GM12878 (cell line): ENCODE measurements at regions not wholly inside any gene's neighbourhood (a gene's known extent, or its start where the extent isn't known, plus 50 kb on each side); places are given as distances from the start of the nearest gene placed in this dataset.

Source experiments
- ATAC-seq: fragments of 200-7000 bp; cut with Tn5 transposase; 3 replicates; pipeline ENCODE4 v1.9.1; 2020; ENCODE audit warnings: mild to moderate bottlenecking, moderate library complexity
- BruUV-seq: library from RNA; stranded (reverse); fragments of 400-500 nt; replicated peaks from 2 replicates; lab custom pipeline; 2021; lab: Mats Ljungman, UMichigan
- CTCF ChIA-PET: fragments of 300-600 bp; sonication (Branson Sonifier 250); formaldehyde crosslinking; extraction: SDS; loops from one replicate; lab custom pipeline; 2021; ENCODE audit warnings: inconsistent platforms; lab: Yijun Ruan, JAX
- POLR2A ChIA-PET: fragments of 350-600 bp; formaldehyde crosslinking; extraction: SDS; loops from one replicate; lab custom pipeline; 2021; ENCODE audit warnings: inconsistent platforms; lab: Charles Lee
- RAD21 ChIA-PET: fragments of 300-600 bp; sonication (Branson Sonifier 250); formaldehyde crosslinking; loops from one replicate; lab custom pipeline; 2023; ENCODE audit warnings: antibody characterized with exemption; ENCODE audit not compliant: unreplicated experiment; lab: Charles Lee
- SMC1A ChIA-PET: fragments of 300-600 bp; sonication (Branson Sonifier 250); formaldehyde crosslinking; loops from one replicate; lab custom pipeline; 2023; ENCODE audit not compliant: unreplicated experiment, uncharacterized antibody; lab: Charles Lee
- DNase-seq: peaks from one replicate; pipeline ENCODE4 v3.0.0-alpha.2; 2011; ENCODE audit warnings: low read depth, low spot score
- FAIRE-seq: peaks from 3 replicates; lab custom pipeline; 2011; peaks lifted over from hg19 to GRCh38; lab: Jason Lieb, UNC
- H2AFZ ChIP-seq: 2 replicates; pipeline ENCODE4 v1.6.0; 2011; ENCODE audit warnings: low read depth, low read length, control low read depth; ENCODE audit not compliant: control insufficient read depth
- H3K27ac ChIP-seq: 2 replicates; pipeline ENCODE4 v1.5.1; 2011; ENCODE audit warnings: control low read depth; ENCODE audit not compliant: control insufficient read depth, insufficient read depth
- H3K27me3 ChIP-seq, 2 experiments: replicated peaks in 1 of 2; 2 replicates each; pipeline versions ENCODE4 v1.6.0 to v1.6.1; 2011; ENCODE audit warnings: low read length in 1 of 2; ENCODE audit not compliant: control insufficient read depth in 2 of 2, insufficient read depth in 2 of 2
- H3K36me3 ChIP-seq, 2 experiments: 2 replicates each; pipeline ENCODE4 v1.5.1; 2011; ENCODE audit warnings: low read length in 1 of 2; ENCODE audit not compliant: control insufficient read depth in 2 of 2, insufficient read depth in 2 of 2
- H3K4me1 ChIP-seq: 2 replicates; pipeline ENCODE4 v1.6.1; 2011; ENCODE audit warnings: mild to moderate bottlenecking, low read length, moderate library complexity, mixed read lengths; ENCODE audit not compliant: control insufficient read depth, insufficient read depth
- H3K4me2 ChIP-seq: 2 replicates; pipeline ENCODE4 v1.6.0; 2011; ENCODE audit warnings: control low read depth; ENCODE audit not compliant: control insufficient read depth, insufficient read depth
- H3K4me3 ChIP-seq: fragments of 200-600 bp; sonication (generic); 2 replicates; pipeline ENCODE4 v1.5.1; 2016
- H3K79me2 ChIP-seq: 2 replicates; pipeline ENCODE4 v1.6.0; 2011; ENCODE audit warnings: low read length; ENCODE audit not compliant: control insufficient read depth, insufficient read depth
- H3K9ac ChIP-seq: 2 replicates; pipeline ENCODE4 v1.8.0; 2011; ENCODE audit warnings: low read length, control low read depth, mixed read lengths; ENCODE audit not compliant: control insufficient read depth, insufficient read depth
- H3K9me3 ChIP-seq: replicated peaks from 3 replicates; pipeline ENCODE4 v1.5.1; 2011; ENCODE audit warnings: mild to moderate bottlenecking, low read length; ENCODE audit not compliant: control insufficient read depth, insufficient read depth
- H4K20me1 ChIP-seq: 2 replicates; pipeline ENCODE4 v1.6.0; 2011; ENCODE audit not compliant: control insufficient read depth, insufficient read depth
- BMI1 ChIP-seq: fragments of 450-650 bp; IDR thresholded peaks from 2 replicates; pipeline ENCODE4 v1.6.1; 2016; ENCODE audit warnings: mild to moderate bottlenecking, moderate library complexity, borderline replicate concordance
- CBX3 ChIP-seq: fragments of 200-600 bp; sonication (generic); IDR thresholded peaks from 2 replicates; pipeline ENCODE4 v1.6.1; 2016; ENCODE audit warnings: low read depth, borderline replicate concordance
- CHD2 ChIP-seq: IDR thresholded peaks from 2 replicates; pipeline ENCODE4 v1.6.1; 2011; ENCODE audit warnings: low read depth, low read length, improper control_type of control experiment, borderline replicate concordance
- ELK1 ChIP-seq: IDR thresholded peaks from 2 replicates; pipeline ENCODE4 v1.6.1; 2012; ENCODE audit warnings: low read depth, low read length, improper control_type of control experiment
- SMAD1 ChIP-seq: fragments of 450-650 bp; IDR thresholded peaks from 2 replicates; pipeline ENCODE4 v1.6.1; 2018; ENCODE audit warnings: mild to moderate bottlenecking, low read depth; ENCODE audit not compliant: partially characterized antibody
- SMAD5 ChIP-seq: IDR thresholded peaks from 2 replicates; pipeline ENCODE4 v1.6.1; 2016; ENCODE audit warnings: antibody characterized with exemption, low read depth
- SMARCA5 ChIP-seq: fragments of 450-650 bp; IDR thresholded peaks from 2 replicates; pipeline ENCODE4 v1.6.1; 2017; ENCODE audit warnings: mild to moderate bottlenecking
- SP1 ChIP-seq: IDR thresholded peaks from one replicate; pipeline ENCODE4 v1.6.1; 2011; ENCODE audit warnings: low read depth, low read length
- SPI1 ChIP-seq: IDR thresholded peaks from 2 replicates; pipeline ENCODE4 v1.6.1; 2011; ENCODE audit warnings: low read depth, mild to moderate bottlenecking, low read length, moderate library complexity, borderline replicate concordance; ENCODE audit not compliant: insufficient read depth
- STAT3 ChIP-seq: IDR thresholded peaks from 2 replicates; pipeline ENCODE4 v1.6.1; 2011; ENCODE audit warnings: low read depth, low read length, improper control_type of control experiment
- TAF1 ChIP-seq: IDR thresholded peaks from 2 replicates; pipeline ENCODE4 v1.6.1; 2011; ENCODE audit warnings: mild to moderate bottlenecking, low read depth, low read length, borderline replicate concordance
- TBL1XR1 ChIP-seq: IDR thresholded peaks from 2 replicates; pipeline ENCODE4 v1.6.1; 2012; ENCODE audit warnings: low read depth, low read length, improper control_type of control experiment
- ZSCAN29 ChIP-seq: fragments of 450-650 bp; IDR thresholded peaks from 2 replicates; pipeline ENCODE4 v1.6.1; 2017; ENCODE audit warnings: mild to moderate bottlenecking, moderate library complexity
- WGBS: methylation state at CpG from one replicate; pipeline ENCODE4 v1.1.6; 2016; ENCODE audit warnings: low lambda C conversion rate; ENCODE audit not compliant: insufficient replicate concordance, insufficient coverage; ENCODE audit errors: missing lambda C conversion rate; 5-methylcytosine and 5-hydroxymethylcytosine counted together
- in situ Hi-C: fragments of 300-500 bp; cut with MboI; formaldehyde crosslinking; loops from 9 replicates; pipeline ENCODE4 v1.14.3; 2018; ENCODE audit warnings: mixed read lengths
- intact Hi-C: fragments of 100-400 bp; cut with micrococcal nuclease; formaldehyde crosslinking; loops from one replicate; pipeline ENCODE4 v1.14.2; 2022; ENCODE audit not compliant: unreplicated experiment
- TF ChIP-seq, protein P1 (sequence below): fragments of 450-650 bp; IDR thresholded peaks from 2 replicates; pipeline ENCODE4 v1.6.1; 2017; ENCODE audit warnings: mild to moderate bottlenecking
- TF ChIP-seq, protein P2 (sequence below): fragments of 450-650 bp; IDR thresholded peaks from 2 replicates; pipeline ENCODE4 v1.6.1; 2016; ENCODE audit warnings: mild to moderate bottlenecking, moderate library complexity, borderline replicate concordance
- TF ChIP-seq, protein P3 (sequence below): fragments of 450-650 bp; IDR thresholded peaks from 2 replicates; pipeline ENCODE4 v1.6.1; 2016; ENCODE audit warnings: mild to moderate bottlenecking

DNA sequence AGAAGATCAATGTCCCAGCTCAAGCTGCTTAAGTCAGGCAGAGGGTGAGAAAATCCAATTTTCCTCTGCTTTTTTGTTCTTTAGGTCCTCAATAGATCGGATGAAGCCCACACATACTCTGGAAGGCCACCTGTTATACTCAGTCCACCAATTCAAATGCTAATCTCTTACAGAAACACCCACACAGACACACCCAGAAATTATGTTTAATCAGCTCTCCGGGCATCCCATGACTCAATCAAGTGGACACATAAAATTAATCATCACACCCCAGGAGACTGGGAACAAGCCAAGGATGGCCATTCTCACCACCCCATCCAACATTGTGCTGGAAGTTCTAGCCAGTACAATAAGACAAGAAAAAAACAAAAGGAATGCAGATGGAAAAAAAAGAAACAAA is 67.8 kb upstream of the SLC24A5 start:
- H3K4me3 ChIP-seq: no peak overlapping the region
- ChIA-PET CTCF (no interaction called here), SMC1A (no interaction called here), RAD21 (no interaction called here), POLR2A (no interaction called here)
- WGBS: 3% methylated on average over 2 of the region's 2 CpGs
- no peak overlapping the region for H2AFZ ChIP-seq
- intact Hi-C loops (no loop called here), in situ Hi-C loops (no loop called here)
- no peaks in the 10 kb centered on the region for H3K36me3 ChIP-seq
- H3K27ac ChIP-seq: no peak overlapping the region
- H4K20me1 ChIP-seq: no peaks in the 10 kb centered on the region
- no peaks in the 10 kb centered on the region for H3K9me3 ChIP-seq
- no peak overlapping the region for H3K4me2 ChIP-seq
- ATAC-seq (no peak), DNase-seq (no peak), FAIRE-seq (no peak)
- H3K27me3 ChIP-seq: no peaks in the 10 kb centered on the region
- BruUV-seq: no TSS peak
- no peaks in the 10 kb centered on the region for H3K79me2 ChIP-seq
- H3K9ac ChIP-seq: no peak overlapping the region
- H3K4me1 ChIP-seq: no peaks in the 10 kb centered on the region
- TF ChIP-seq TBL1XR1 (no peak), TAF1 (no peak), SP1 (no peak), ZSCAN29 (no peak), STAT3 (no peak), SMAD1 (no peak), SMAD5 (no peak), ELK1 (no peak), BMI1 (no peak), SMARCA5 (no peak), CHD2 (no peak), SPI1 (no peak), CBX3 (no peak)
- TF ChIP-seq, protein P1, sequence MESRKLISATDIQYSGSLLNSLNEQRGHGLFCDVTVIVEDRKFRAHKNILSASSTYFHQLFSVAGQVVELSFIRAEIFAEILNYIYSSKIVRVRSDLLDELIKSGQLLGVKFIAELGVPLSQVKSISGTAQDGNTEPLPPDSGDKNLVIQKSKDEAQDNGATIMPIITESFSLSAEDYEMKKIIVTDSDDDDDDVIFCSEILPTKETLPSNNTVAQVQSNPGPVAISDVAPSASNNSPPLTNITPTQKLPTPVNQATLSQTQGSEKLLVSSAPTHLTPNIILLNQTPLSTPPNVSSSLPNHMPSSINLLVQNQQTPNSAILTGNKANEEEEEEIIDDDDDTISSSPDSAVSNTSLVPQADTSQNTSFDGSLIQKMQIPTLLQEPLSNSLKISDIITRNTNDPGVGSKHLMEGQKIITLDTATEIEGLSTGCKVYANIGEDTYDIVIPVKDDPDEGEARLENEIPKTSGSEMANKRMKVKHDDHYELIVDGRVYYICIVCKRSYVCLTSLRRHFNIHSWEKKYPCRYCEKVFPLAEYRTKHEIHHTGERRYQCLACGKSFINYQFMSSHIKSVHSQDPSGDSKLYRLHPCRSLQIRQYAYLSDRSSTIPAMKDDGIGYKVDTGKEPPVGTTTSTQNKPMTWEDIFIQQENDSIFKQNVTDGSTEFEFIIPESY: no peak
- TF ChIP-seq, protein P2, sequence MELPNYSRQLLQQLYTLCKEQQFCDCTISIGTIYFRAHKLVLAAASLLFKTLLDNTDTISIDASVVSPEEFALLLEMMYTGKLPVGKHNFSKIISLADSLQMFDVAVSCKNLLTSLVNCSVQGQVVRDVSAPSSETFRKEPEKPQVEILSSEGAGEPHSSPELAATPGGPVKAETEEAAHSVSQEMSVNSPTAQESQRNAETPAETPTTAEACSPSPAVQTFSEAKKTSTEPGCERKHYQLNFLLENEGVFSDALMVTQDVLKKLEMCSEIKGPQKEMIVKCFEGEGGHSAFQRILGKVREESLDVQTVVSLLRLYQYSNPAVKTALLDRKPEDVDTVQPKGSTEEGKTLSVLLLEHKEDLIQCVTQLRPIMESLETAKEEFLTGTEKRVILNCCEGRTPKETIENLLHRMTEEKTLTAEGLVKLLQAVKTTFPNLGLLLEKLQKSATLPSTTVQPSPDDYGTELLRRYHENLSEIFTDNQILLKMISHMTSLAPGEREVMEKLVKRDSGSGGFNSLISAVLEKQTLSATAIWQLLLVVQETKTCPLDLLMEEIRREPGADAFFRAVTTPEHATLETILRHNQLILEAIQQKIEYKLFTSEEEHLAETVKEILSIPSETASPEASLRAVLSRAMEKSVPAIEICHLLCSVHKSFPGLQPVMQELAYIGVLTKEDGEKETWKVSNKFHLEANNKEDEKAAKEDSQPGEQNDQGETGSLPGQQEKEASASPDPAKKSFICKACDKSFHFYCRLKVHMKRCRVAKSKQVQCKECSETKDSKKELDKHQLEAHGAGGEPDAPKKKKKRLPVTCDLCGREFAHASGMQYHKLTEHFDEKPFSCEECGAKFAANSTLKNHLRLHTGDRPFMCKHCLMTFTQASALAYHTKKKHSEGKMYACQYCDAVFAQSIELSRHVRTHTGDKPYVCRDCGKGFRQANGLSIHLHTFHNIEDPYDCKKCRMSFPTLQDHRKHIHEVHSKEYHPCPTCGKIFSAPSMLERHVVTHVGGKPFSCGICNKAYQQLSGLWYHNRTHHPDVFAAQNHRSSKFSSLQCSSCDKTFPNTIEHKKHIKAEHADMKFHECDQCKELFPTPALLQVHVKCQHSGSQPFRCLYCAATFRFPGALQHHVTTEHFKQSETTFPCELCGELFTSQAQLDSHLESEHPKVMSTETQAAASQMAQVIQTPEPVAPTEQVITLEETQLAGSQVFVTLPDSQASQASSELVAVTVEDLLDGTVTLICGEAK: no peak
- TF ChIP-seq, protein P3, sequence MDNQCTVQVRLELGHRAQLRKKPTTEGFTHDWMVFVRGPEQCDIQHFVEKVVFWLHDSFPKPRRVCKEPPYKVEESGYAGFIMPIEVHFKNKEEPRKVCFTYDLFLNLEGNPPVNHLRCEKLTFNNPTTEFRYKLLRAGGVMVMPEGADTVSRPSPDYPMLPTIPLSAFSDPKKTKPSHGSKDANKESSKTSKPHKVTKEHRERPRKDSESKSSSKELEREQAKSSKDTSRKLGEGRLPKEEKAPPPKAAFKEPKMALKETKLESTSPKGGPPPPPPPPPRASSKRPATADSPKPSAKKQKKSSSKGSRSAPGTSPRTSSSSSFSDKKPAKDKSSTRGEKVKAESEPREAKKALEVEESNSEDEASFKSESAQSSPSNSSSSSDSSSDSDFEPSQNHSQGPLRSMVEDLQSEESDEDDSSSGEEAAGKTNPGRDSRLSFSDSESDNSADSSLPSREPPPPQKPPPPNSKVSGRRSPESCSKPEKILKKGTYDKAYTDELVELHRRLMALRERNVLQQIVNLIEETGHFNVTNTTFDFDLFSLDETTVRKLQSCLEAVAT: no peak
